GM18858 (cell line): ENCODE measurements at regions not wholly inside any gene's neighbourhood (a gene's known extent, or its start where the extent isn't known, plus 50 kb on each side); places are given as distances from the start of the nearest gene placed in this dataset.

Experiments
- ATAC-seq: cut with Tn5 transposase; IDR thresholded peaks from one replicate; pipeline ENCODE4 v1.9.1; 2021; ENCODE audit not compliant: unreplicated experiment

GRCh38 chr18:11274144-11274794 lies 124.9 kb upstream of the PIEZO2 start:
- ATAC-seq = no peak

GRCh38 chr18:11272516-11272915 lies 123.1 kb upstream of the PIEZO2 start:
- no peak for ATAC-seq

GRCh38 chr18:11271954-11272353 lies 122.6 kb upstream of the PIEZO2 start:
- ATAC-seq = no peak

- no peak for ATAC-seq
Measured at GRCh38 chr18:11269257-11269656, 119.9 kb upstream of the PIEZO2 start.

GRCh38 chr18:11268741-11269233 lies 119.4 kb upstream of the PIEZO2 start:
- no peak for ATAC-seq

GRCh38 chr18:11268153-11268552 lies 118.8 kb upstream of the PIEZO2 start:
- ATAC-seq = no peak

GRCh38 chr18:11266781-11267480 lies 117.6 kb upstream of the PIEZO2 start:
- ATAC-seq = no peak

- ATAC-seq = no peak
Measured at GRCh38 chr18:11261486-11261885, 112.1 kb upstream of the PIEZO2 start.

- no peak for ATAC-seq
Measured at GRCh38 chr18:11260961-11261461, 111.6 kb upstream of the PIEZO2 start.

- ATAC-seq = no peak
Measured at GRCh38 chr18:11259469-11260150, 110.2 kb upstream of the PIEZO2 start.

GRCh38 chr18:11258039-11258610 lies 108.8 kb upstream of the PIEZO2 start:
- no peak for ATAC-seq

GRCh38 chr18:11256251-11256650 lies 106.9 kb upstream of the PIEZO2 start:
- ATAC-seq = no peak

- no peak for ATAC-seq
Measured at GRCh38 chr18:11251891-11252270, 102.5 kb upstream of the PIEZO2 start.

GRCh38 chr18:11251229-11251890 lies 102.0 kb upstream of the PIEZO2 start:
- ATAC-seq = no peak

- no peak for ATAC-seq
Measured at GRCh38 chr18:11249391-11249790, 100.0 kb upstream of the PIEZO2 start.

GRCh38 chr18:11247381-11247970 lies 98.1 kb upstream of the PIEZO2 start:
- no peak for ATAC-seq

GRCh38 chr18:11246495-11247300 lies 97.3 kb upstream of the PIEZO2 start:
- ATAC-seq = no peak

- ATAC-seq = no peak
Measured at GRCh38 chr18:11245879-11246278, 96.5 kb upstream of the PIEZO2 start.

GRCh38 chr18:11237484-11237883 lies 88.1 kb upstream of the PIEZO2 start:
- no peak for ATAC-seq

- no peak for ATAC-seq
Measured at GRCh38 chr18:11237066-11237465, 87.7 kb upstream of the PIEZO2 start.
